ENCODE measurements at regions not wholly inside any gene's neighbourhood (a gene's known extent, or its start where the extent isn't known, plus 50 kb on each side); places are given as distances from the start of the nearest gene placed in this dataset.
"Not testable (repeated sequence)": the region's sequence is repeated elsewhere in the genome, so short reads cannot be mapped to it uniquely, and the experiment has no call there.

GRCh38 chr2:150681120-150681804 lies 193.8 kb upstream of the RND3 start:
- Mint-ChIP-seq H3K27ac (no peak overlapping the region), H3K27me3 (no peaks in the 10 kb centered on the region), H3K4me1 (no peaks in the 10 kb centered on the region), H3K9me3 (peaks cover 0 to 5% of the 10 kb centered on the region in 2 donors), H3K4me3 (no peak overlapping the region)
- ATAC-seq (no peak), DNase-seq (no peak)

DNA sequence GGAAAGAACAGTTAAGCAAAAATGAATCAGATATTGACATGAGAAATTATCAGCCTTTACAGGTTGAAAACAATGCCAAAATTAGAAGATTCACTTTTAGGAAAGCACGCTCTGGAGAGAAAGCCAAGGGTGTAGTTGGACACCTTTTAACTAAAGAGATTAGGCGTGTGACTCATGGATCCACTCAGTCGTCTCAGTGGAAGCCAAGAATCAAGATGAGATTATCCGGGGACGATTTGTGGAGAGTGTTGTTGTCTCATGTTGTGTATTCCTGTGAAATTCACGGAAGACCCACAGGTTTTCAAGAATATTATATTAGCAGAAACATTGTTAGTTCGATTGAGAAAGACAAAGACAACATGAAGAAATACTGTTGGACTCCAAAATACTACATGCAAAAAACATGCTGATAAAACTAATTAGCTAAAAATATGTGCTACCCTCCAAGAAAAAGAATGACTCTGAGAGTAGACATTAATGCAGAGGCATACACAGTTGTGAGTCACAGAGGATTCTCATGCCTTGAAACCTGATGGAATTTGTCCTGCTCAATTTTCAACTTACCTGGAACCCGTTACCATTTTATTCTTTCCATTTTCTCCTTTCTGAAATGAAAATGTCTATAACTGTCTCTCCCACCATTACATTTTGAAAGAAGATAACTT lies 192.1 kb upstream of the RND3 start:
- ATAC-seq (no peak), DNase-seq (no peak)
- Mint-ChIP-seq H3K4me1 (no peaks in the 10 kb centered on the region), H3K4me3 (no peak overlapping the region), H3K27me3 (no peaks in the 10 kb centered on the region), H3K9me3 (peaks cover 0 to 5% of the 10 kb centered on the region in 2 donors), H3K27ac (no peak overlapping the region)

- Mint-ChIP-seq H3K9me3 (peaks cover 0 to 5% of the 10 kb centered on the region in 2 donors), H3K27ac (no peak overlapping the region), H3K4me1 (no peaks in the 10 kb centered on the region), H3K4me3 (no peak overlapping the region), H3K27me3 (no peaks in the 10 kb centered on the region)
- DNase-seq (no peak), ATAC-seq (no peak)
These were observed 190.1 kb upstream of the RND3 start for GRCh38 chr2:150677551-150677950.

GRCh38 chr2:150676747-150677383 lies 189.4 kb upstream of the RND3 start:
- DNase-seq = no peak
- no peak overlapping the region for H3K4me3 Mint-ChIP-seq

GRCh38 chr2:150675807-150676206 lies 188.3 kb upstream of the RND3 start:
- Mint-ChIP-seq H3K4me1 (no peaks in the 10 kb centered on the region), H3K9me3 (no peaks in the 10 kb centered on the region), H3K4me3 (no peak overlapping the region), H3K27me3 (no peaks in the 10 kb centered on the region), H3K27ac (no peak overlapping the region)
- ATAC-seq (no peak), DNase-seq (no peak)

More at GRCh38 chr2:150676747-150677383, 189.4 kb upstream of the RND3 start:
- ATAC-seq = no peak
- peaks cover 0 to 5% of the 10 kb centered on the region in 2 donors for H3K9me3 Mint-ChIP-seq
- H3K4me1 Mint-ChIP-seq = no peaks in the 10 kb centered on the region
- H3K27ac Mint-ChIP-seq = no peak overlapping the region
- H3K27me3 Mint-ChIP-seq = no peaks in the 10 kb centered on the region

GRCh38 chr2:150674283-150674682 lies 186.8 kb upstream of the RND3 start:
- no peak for ATAC-seq
- Mint-ChIP-seq H3K27ac (no peak overlapping the region), H3K4me3 (no peak overlapping the region), H3K4me1 (no peaks in the 10 kb centered on the region), H3K27me3 (no peaks in the 10 kb centered on the region), H3K9me3 (no peaks in the 10 kb centered on the region)
- no peak for DNase-seq

GRCh38 chr2:150672311-150672710 lies 184.8 kb upstream of the RND3 start:
- ATAC-seq = no peak
- no peak overlapping the region for H3K4me3 Mint-ChIP-seq
- H3K4me1 Mint-ChIP-seq = no peaks in the 10 kb centered on the region
- no peak overlapping the region for H3K27ac Mint-ChIP-seq
- DNase-seq = no peak
- H3K9me3 Mint-ChIP-seq = peaks cover 0 to 6% of the 10 kb centered on the region in 2 donors
- no peaks in the 10 kb centered on the region for H3K27me3 Mint-ChIP-seq

- H3K27me3 Mint-ChIP-seq = no peaks in the 10 kb centered on the region
- no peak overlapping the region for H3K4me3 Mint-ChIP-seq
- no peak overlapping the region for H3K27ac Mint-ChIP-seq
- no peak for DNase-seq
- peaks cover 0 to 6% of the 10 kb centered on the region in 2 donors for H3K9me3 Mint-ChIP-seq
- ATAC-seq = no peak
- H3K4me1 Mint-ChIP-seq = no peaks in the 10 kb centered on the region
These were observed 182.0 kb upstream of the RND3 start for GRCh38 chr2:150669492-150669891.

GRCh38 chr2:150667039-150667438 lies 179.6 kb upstream of the RND3 start:
- H3K4me1 Mint-ChIP-seq, H3K9me3 Mint-ChIP-seq, DNase-seq, H3K27ac Mint-ChIP-seq, H3K4me3 Mint-ChIP-seq, H3K27me3 Mint-ChIP-seq, ATAC-seq: not testable (repeated sequence)

- no peaks in the 10 kb centered on the region for H3K4me1 Mint-ChIP-seq
- no peak overlapping the region for H3K4me3 Mint-ChIP-seq
- DNase-seq = no peak
- H3K27me3 Mint-ChIP-seq = no peaks in the 10 kb centered on the region
- H3K9me3 Mint-ChIP-seq = peaks cover 14 to 17% of the 10 kb centered on the region in 2 donors
- ATAC-seq = no peak
- no peak overlapping the region for H3K27ac Mint-ChIP-seq
These were observed 175.7 kb upstream of the RND3 start for GRCh38 chr2:150663143-150663542.

GRCh38 chr2:150656002-150656401 lies 168.5 kb upstream of the RND3 start:
- Mint-ChIP-seq H3K4me3 (no peak overlapping the region), H3K9me3 (peaks cover 8 to 12% of the 10 kb centered on the region in 2 donors), H3K27me3 (peaks cover 6% of the 10 kb centered on the region), H3K4me1 (no peaks in the 10 kb centered on the region), H3K27ac (no peak overlapping the region)
- DNase-seq = no peak
- ATAC-seq = no peak

GRCh38 chr2:150653351-150653750 lies 165.9 kb upstream of the RND3 start:
- no peak overlapping the region for H3K27ac Mint-ChIP-seq
- peaks cover 1 to 6% of the 10 kb centered on the region in 2 donors for H3K9me3 Mint-ChIP-seq
- H3K4me3 Mint-ChIP-seq = no peak overlapping the region
- no peaks in the 10 kb centered on the region for H3K4me1 Mint-ChIP-seq
- no peak for ATAC-seq
- peaks cover 6% of the 10 kb centered on the region for H3K27me3 Mint-ChIP-seq
- no peak for DNase-seq

GRCh38 chr2:150647943-150648342 lies 160.5 kb upstream of the RND3 start:
- Mint-ChIP-seq H3K27me3 (no peaks in the 10 kb centered on the region), H3K27ac (no peak overlapping the region), H3K4me1 (no peaks in the 10 kb centered on the region), H3K9me3 (peaks cover 0 to 6% of the 10 kb centered on the region in 2 donors), H3K4me3 (no peak overlapping the region)
- no peak for ATAC-seq
- DNase-seq = no peak

DNA sequence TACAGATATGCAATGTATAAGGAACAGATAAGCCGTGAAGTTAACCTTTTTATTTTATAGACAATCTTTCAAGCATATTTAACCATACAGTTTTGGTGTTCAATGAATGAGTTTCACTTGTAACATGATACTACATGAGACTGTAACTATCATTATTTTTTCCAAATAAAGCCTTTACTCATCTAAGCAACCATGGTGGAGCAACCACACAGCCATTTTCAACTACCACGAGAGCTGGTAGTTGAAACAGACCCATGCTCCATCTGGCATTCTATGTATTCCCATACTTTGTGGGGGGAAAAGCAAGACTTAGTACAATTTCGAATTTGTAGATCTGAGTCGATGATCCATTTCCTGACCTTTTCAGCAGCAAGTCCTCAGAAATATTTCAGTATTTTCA lies 159.3 kb upstream of the RND3 start:
- no peak overlapping the region for H3K27ac Mint-ChIP-seq
- no peaks in the 10 kb centered on the region for H3K27me3 Mint-ChIP-seq
- DNase-seq (no peak), ATAC-seq (no peak)
- no peak overlapping the region for H3K4me3 Mint-ChIP-seq
- H3K9me3 Mint-ChIP-seq = peaks cover 0 to 6% of the 10 kb centered on the region in 2 donors
- H3K4me1 Mint-ChIP-seq = no peaks in the 10 kb centered on the region

- Mint-ChIP-seq H3K27ac (no peak overlapping the region), H3K9me3 (peaks cover 0 to 6% of the 10 kb centered on the region in 2 donors), H3K4me3 (no peak overlapping the region), H3K4me1 (no peaks in the 10 kb centered on the region), H3K27me3 (peaks cover 9% of the 10 kb centered on the region)
- DNase-seq = no peak
- no peak for ATAC-seq
These were observed 157.0 kb upstream of the RND3 start for GRCh38 chr2:150644298-150645067.

All from stimulated activated naive CD8-positive, alpha-beta T cell treated with anti-CD3 and anti-CD28 coated beads, Interleukin-15, amount 100 ng/mL, for 72 hours (primary cell).